HuH-7.5 (cell line): ENCODE measurements at regions not wholly inside any gene's neighbourhood (a gene's known extent, or its start where the extent isn't known, plus 50 kb on each side); places are given as distances from the start of the nearest gene placed in this dataset.

Experiments used
- DNase-seq: peaks from one replicate; pipeline ENCODE4 v3.0.0; 2011; ENCODE audit warnings: low spot score

DNA sequence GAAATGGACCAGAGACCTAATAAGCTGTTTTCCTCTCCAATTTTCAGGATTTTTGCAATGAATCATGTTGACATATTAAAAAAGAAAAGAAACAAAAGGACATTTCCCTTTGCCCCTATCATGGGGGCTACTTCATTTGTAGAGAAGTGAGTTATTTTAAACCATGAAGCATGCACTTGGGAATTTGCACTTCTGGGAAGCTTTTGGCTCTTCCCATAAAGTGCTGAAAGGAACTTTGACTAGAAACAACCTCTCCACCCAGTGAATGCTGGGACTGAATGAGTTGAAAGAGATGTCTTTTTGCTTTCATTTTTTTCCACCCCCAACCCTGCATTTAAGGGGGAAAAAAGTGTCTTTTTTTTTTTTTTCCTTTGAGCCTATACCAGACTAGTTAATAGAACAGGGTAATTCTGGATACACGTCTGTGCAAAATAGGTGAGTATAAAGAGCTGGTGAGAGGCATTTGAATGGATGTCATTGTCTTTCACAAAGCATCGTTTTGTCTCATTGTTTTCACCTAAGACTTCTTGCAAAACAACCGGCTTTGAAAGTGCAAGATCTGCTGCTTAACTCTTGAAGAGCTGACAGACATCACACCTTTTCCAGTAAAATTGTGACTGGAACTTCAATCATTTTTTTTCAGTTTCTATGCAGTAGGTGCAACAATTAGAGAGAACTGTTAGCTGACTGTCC lies 138.7 kb upstream of the BACH2 start:
- DNase-seq, result no peak

DNA sequence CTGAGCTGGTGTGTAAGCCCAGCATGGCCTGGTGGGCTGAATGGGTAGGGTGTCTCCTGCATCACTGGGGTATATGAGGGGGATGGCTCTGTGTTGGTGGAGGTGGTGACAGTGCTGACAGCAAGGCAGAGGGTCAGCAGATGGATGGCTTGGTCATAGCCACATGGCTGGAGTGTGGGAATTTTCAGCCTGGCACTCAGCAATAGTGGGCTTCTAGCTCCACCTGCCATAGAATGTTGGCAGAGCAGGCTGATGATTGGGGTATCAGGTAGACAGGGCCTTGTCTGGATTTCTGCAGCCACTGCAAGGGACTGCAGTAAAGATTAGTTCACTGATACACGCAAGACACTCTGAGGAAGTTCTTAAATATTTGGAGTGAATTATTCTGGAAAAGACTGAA lies 137.5 kb upstream of the BACH2 start:
- no peak for DNase-seq

GRCh38 chr6:90432937-90433336 lies 136.3 kb upstream of the BACH2 start:
- DNase-seq, result no peak

DNA sequence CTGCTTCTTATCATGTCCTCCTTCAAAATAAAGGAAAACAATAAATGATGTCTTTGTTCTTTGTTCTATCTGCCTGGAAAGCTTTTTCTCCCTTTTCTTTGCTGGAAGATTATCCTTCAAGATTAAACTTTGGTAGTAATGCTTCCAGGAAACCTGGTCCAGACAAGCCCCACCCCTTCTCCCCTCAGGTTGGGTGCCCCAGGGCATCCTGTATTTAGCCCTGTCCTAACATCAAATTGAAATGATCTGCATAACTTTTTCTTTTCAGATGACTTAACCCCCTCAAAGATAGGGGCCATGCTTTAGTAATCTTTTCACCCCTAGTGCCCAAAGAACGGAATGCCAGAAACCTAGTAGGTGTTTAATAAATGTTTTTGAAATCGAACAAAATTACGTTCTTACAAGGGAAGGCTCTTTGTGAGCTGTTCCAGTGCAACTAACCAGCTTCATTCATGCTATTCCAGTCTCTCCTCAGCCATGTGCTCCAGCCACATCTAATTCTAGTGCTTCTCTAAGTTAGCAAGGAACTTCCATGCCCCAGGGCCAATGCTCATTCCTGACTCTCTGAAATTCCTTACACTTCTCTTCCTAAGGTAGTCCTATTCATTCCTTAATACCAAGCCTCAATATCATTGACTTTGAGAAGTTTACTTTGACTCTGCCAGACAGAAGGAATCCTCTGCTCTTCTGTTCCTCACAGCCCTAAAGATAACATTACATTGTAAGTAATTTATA lies 135.6 kb upstream of the BACH2 start:
- DNase-seq, result no peak

DNA sequence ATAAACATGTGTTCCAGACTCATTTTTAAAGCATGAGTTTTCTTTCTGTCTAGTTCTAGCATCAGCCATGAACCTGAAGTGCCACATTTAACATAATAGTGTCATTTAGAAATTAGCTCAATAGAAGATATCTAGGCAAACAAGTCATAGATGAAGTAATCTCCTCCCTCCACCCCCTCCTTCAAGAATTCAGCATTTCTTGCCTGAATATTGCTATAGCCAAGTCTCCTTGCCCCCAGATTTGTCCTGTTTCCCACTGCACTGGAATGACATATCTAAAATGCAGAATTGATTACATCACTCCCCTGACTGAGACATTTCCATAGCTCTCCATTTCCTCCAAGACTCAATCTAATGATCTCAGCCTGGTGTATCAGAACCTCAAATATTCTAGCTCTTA lies 134.9 kb upstream of the BACH2 start:
- no peak for DNase-seq

DNA sequence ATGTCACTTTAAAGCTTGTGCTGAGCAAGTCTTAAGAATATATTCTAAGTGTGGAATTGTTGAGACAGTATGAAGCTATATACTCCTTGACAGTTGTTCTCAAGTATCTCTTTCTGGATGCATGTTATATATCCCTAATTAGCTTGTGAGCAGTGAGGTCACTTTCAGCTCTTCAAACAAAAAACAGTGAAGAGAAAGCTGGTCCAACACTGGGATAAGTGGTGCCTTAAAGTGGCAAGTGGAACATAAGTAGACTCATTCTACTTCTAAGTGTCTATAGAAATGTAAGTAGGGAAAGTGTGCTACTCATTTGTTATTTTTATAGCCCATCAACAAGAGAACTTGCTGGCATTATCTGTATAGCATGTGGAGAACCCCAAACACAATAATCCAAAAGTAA lies 133.1 kb upstream of the BACH2 start:
- DNase-seq, result no peak

DNA sequence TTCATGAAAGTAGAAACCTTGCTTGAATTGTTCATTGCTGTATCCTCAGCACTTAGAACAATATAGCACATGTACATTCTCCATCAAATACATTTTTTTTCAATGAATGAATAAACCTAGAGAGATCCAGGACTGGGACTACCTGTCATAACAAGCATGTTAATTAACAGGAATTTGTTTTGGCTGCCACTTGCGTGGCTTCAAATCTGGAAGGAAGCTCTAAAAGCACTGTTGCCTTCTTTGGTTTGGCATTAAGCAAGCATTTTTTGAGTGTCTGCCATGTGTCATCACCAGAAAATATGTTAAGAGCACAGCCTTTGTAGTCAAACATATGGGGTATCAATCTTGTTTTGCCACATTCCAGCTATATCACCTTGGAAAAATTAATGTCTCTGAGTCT lies 131.9 kb upstream of the BACH2 start:
- DNase-seq, result no peak

- DNase-seq, result no peak
These were observed 128.6 kb upstream of the BACH2 start for GRCh38 chr6:90425161-90425641.

DNA sequence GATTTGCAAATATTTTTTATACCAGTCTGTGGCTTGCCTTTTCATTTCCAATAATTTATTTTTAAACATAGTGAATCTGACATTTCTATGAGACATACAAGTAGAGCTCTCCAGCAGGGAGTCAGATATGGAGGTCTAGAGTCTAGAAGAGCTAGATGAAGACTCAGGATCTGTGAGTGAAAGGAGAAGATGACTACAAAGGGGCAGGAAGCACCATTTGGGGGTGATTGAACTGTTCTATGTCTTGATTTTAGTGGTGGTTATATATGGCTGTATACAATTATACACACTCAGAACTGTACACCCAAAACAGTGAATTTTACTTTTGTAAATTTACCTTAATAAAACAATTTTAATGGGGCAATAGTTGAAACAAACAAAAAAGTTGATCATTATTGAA lies 127.9 kb upstream of the BACH2 start:
- no peak for DNase-seq

DNA sequence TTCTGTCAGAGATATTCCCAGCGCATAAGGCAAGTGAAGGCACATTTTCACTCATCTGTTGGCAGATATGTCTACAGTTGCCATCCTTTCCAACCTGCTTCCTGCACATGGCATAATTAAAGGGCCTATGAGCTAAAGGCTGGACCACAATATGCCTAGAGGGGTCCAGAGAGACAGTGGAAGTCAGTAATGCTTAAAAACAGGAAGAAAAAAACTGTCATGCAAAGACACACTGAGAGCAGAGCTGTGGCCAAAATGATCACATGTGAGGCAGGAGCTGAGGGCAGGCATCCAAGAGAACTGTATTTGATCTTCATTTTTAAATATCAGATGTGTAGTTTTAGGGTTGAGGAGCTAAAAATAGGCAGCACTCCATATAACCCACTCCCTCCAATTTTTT lies 125.0 kb upstream of the BACH2 start:
- DNase-seq, result no peak

DNA sequence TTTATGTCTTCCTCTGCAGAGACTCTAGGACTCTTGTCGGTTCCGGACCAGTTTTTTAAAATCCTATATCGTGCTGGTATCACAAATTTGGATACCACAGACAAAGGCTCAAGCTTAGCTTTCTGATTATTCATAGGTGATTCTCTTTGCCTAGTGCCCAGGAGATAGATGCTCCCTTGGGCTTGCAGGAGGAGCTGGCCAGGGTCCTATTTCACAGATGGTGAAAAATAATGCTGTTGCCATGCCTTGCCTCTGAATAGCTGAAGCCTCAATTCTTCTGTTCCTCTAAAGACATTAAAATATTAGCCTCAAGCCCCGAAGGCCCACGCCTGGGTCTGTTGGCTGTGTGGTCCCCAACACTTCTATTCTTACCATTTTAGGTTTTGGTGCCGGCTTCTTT lies 123.9 kb upstream of the BACH2 start:
- DNase-seq, result no peak

DNA sequence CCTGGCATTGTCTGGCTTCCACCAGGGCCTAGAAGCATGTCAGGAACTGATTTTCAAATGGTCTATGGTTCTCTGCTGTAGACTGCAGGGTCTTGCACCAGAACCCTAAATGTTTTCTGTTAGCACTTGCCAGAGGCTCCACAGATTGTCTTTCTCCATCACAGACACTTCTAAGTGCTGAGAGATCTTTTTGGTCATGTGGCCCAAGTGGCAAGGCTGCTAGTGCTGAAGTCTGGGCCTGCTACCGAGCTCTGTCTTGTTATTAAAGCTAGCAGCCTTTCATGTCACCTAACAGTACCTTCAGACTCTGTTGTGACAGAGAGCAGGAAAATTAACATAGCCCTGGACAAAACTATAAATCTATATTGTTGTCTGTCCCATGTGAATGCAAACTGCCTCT lies 120.7 kb upstream of the BACH2 start:
- no peak for DNase-seq

DNA sequence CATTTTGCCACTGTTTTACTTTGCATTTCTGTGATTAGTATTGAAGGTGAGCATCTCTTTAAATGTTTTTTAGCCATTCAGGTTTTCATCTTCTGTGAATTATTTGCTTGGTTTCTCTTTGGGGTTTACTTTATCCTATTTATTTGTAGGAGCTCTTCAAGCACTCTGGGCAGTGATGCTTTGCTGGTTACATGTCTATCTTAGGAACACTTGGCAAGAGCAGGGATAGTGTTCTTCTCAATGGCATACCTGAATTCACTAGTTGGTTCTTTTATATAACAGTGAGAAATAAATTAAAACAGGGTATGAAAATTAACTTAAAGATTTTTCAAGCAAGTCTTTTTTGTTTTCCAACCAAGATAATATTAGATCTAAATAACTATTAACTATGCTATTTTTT lies 119.7 kb upstream of the BACH2 start:
- DNase-seq, result no peak

DNA sequence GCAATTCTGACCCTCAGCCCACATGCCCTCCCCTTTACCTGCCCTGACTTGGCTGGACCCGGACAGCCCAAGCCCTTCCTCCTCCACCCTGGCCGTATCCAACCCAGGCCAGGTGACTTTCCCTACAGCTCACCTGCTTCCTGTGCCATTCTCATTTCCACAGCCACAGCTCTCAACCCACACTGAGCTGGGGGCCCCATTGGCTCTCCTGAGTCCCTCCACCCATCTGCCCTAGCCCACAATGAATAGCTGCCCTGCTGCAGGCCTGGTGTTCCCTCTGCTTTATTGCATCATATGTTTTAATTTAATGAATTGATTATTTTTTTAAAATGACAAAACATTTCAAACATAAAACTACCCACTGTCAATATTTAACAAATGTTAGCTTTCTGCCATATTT lies 118.5 kb upstream of the BACH2 start:
- no peak for DNase-seq

DNA sequence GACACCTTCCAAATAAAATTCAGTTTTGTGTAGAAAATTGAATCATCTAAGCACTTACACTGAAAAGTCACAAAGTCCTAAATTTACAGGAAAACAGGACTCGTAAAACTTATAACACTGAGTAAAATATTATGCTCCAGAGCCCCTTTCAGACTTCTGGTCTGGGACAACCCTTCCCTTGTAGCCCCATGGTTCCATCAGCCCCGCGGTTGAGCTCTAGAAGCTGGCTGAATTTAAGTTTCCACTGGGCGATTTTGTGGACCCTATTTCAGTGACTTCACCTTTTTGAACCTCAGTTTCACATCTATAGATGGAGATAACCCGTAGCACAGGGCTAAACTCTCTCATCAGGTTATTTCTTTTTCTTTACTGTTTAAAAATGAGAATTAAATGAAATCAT lies 117.7 kb upstream of the BACH2 start:
- no peak for DNase-seq

GRCh38 chr6:90413867-90414266 lies 117.2 kb upstream of the BACH2 start:
- no peak for DNase-seq

- no peak for DNase-seq
These were observed 116.8 kb upstream of the BACH2 start for GRCh38 chr6:90413396-90413795.

GRCh38 chr6:90412538-90413369 lies 116.1 kb upstream of the BACH2 start:
- no peak for DNase-seq

DNA sequence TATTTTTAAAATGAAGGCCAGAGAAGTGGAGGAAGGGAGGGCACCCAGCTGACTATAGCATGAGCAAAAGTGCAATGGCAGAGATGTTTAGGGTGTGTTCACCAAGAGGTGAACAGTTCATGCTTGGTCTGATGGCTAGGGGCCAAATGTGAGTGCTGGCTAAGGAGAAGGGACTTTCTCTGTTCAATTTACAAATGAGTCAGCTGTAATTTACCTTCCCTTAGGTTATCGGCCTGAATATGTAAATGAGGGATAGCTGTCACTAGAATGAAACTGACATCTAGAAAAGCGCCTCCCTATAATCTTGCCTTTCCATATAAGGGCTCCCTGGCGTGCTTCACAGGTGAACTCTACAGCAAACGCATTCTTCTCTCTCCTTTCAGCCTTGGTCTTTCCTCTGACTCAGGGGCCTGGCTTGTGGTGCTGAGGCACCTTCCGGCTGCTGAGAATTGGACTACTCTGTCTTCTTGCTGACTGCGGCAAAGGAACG lies 114.7 kb upstream of the BACH2 start:
- DNase-seq, result no peak

DNA sequence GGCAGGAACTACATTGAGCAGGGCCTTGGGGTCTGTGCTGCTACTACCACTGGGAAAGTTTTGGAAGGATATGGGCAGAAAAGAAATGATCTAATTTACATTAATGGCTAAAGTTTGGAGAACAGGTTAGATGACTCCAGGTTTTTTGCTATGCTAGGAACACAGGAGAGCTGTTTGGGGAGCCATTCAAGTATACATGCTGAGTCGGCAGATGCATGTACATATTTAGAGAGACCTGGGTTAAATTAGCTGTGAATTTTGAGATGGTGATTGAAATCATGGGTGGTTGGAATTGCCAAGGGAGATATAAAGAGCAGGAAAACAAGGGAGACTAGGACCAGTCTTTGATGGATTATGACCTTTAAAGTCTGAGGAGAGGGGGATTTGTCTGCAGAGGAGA lies 113.1 kb upstream of the BACH2 start:
- DNase-seq, result no peak

DNA sequence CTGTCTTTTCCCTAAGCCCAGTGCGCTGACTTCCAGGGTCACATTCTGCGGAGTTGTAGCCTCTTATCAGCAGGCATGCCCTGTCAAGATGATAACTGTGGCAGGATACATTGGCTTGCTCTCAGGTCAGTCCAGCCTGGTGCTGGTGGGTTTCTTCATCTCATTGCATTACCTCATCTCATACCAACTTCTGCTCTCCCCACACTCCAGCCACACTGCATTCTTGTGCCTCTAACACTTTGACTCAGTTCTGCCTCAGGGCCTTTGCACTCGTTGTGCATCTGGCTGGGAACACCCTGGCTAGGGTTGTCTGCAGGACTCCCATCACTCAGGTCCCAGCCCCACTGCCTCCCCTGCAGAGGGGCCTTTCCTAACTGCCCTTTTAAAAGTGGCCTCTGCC lies 110.3 kb upstream of the BACH2 start:
- DNase-seq, result no peak

GRCh38 chr6:90406142-90406794 lies 109.6 kb upstream of the BACH2 start:
- no peak for DNase-seq
